H1 (cell line): ENCODE measurements at regions not wholly inside any gene's neighbourhood (a gene's known extent, or its start where the extent isn't known, plus 50 kb on each side); places are given as distances from the start of the nearest gene placed in this dataset.

Experiments
- CTCF ChIA-PET: fragments of 300-600 bp; sonication (Branson Sonifier 250); formaldehyde crosslinking; loops from one replicate; lab custom pipeline; 2021; ENCODE audit not compliant: partially characterized antibody; lab: Charles Lee
- POLR2A ChIA-PET: fragments of 300-600 bp; sonication (Branson Sonifier 250); formaldehyde crosslinking; loops from one replicate; lab custom pipeline; 2021; ENCODE audit warnings: inconsistent platforms; ENCODE audit not compliant: partially characterized antibody; lab: Charles Lee
- DNase-seq, 2 experiments: peaks; one replicate each; pipeline versions ENCODE4 v3.0.0 to v3.0.0-alpha.2; 2010 to 2022; ENCODE audit warnings: low spot score in 2 of 2, low read depth in 1 of 2, mixed read lengths in 1 of 2
- FAIRE-seq: peaks from 2 replicates; lab custom pipeline; 2011; peaks lifted over from hg19 to GRCh38; lab: Jason Lieb, UNC
- H2AFZ ChIP-seq: 2 replicates; pipeline ENCODE4 v1.8.1; 2012; ENCODE audit warnings: low read length, inconsistent platforms
- H2AK5ac ChIP-seq: 2 replicates; pipeline ENCODE4 v1.6.1; 2013; ENCODE audit warnings: low read depth, low read length
- H2BK120ac ChIP-seq: replicated peaks from 2 replicates; pipeline ENCODE3; 2013; ENCODE audit warnings: low read depth, low read length, inconsistent platforms
- H2BK12ac ChIP-seq: 2 replicates; pipeline ENCODE4 v1.6.1; 2013; ENCODE audit warnings: low read depth, low read length
- H2BK15ac ChIP-seq: 2 replicates; pipeline ENCODE4 v1.6.1; 2013; ENCODE audit warnings: low read length
- H2BK20ac ChIP-seq: 2 replicates; pipeline ENCODE4 v1.6.1; 2013; ENCODE audit warnings: low read length
- H2BK5ac ChIP-seq: 2 replicates; pipeline ENCODE4 v1.6.1; 2013; ENCODE audit warnings: low read depth, low read length
- H3K14ac ChIP-seq: 2 replicates; pipeline ENCODE4 v1.6.1; 2013; ENCODE audit warnings: inconsistent platforms; ENCODE audit not compliant: insufficient read length
- H3K18ac ChIP-seq: 2 replicates; pipeline ENCODE4 v1.6.1; 2013; ENCODE audit warnings: low read length; ENCODE audit errors: extremely low read depth
- H3K23ac ChIP-seq: 2 replicates; pipeline ENCODE4 v1.6.1; 2013; ENCODE audit warnings: inconsistent platforms; ENCODE audit not compliant: insufficient read length
- H3K23me2 ChIP-seq: 2 replicates; pipeline ENCODE4 v1.6.1; 2013; ENCODE audit warnings: low read depth, low read length
- H3K27ac ChIP-seq: 2 replicates; pipeline ENCODE4 v1.6.1; 2011; ENCODE audit warnings: low read depth, low read length, inconsistent platforms
- H3K27me3 ChIP-seq, 4 experiments: replicated peaks in 1 of 4; 1 replicate in 1 of 4; 2 replicates in 3 of 4; pipeline versions ENCODE4 v1.6.1 to v1.8.1; 2011 to 2013; ENCODE audit warnings: low read length in 3 of 4, mild to moderate bottlenecking in 3 of 4, inconsistent platforms in 2 of 4, mixed read lengths in 2 of 4, moderate library complexity in 1 of 4; ENCODE audit not compliant: control insufficient read depth in 3 of 4, insufficient read depth in 3 of 4; ENCODE audit errors: extremely low read depth in 1 of 4
- H3K36me3 ChIP-seq, 4 experiments: 2 replicates each; pipeline versions ENCODE4 v1.6.1 to v1.8.1; 2011 to 2013; ENCODE audit warnings: mild to moderate bottlenecking in 4 of 4, low read length in 3 of 4, moderate library complexity in 2 of 4, control low read depth in 1 of 4, inconsistent platforms in 1 of 4; ENCODE audit not compliant: insufficient read depth in 4 of 4, control insufficient read depth in 2 of 4
- H3K4ac ChIP-seq: replicated peaks from 2 replicates; pipeline ENCODE3; 2013; ENCODE audit warnings: low read length, low read depth, mixed read lengths, inconsistent platforms; ENCODE audit not compliant: insufficient read length
- H3K4me1 ChIP-seq, 4 experiments: replicated peaks in 1 of 4; 1 replicate in 1 of 4; 2 replicates in 3 of 4; pipeline versions ENCODE4 v1.6.1 to v1.8.1; 2011 to 2013; ENCODE audit warnings: low read length in 3 of 4, inconsistent platforms in 2 of 4, mixed read lengths in 1 of 4; ENCODE audit not compliant: insufficient read depth in 4 of 4, control insufficient read depth in 3 of 4
- H3K4me2 ChIP-seq, 2 experiments: 2 replicates each; pipeline versions ENCODE4 v1.6.1 to v1.8.1; 2011 to 2013; ENCODE audit warnings: low read depth in 2 of 2, low read length in 2 of 2, control low read depth in 1 of 2, inconsistent platforms in 1 of 2, mild to moderate bottlenecking in 1 of 2; ENCODE audit not compliant: insufficient read depth in 1 of 2
- H3K4me3 ChIP-seq, 4 experiments: fragments of 200-600, 300-600 bp in 1 of 4; sonication (generic), shearing (Covaris generic), sonication (Bioruptor Twin) in 1 of 4; 2 replicates each; pipeline versions ENCODE4 v1.5.1 to v1.8.1; 2011 to 2016; ENCODE audit warnings: low read length in 4 of 4, low read depth in 3 of 4, control low read depth in 2 of 4, inconsistent platforms in 2 of 4, mild to moderate bottlenecking in 2 of 4, mixed read lengths in 1 of 4, moderate library complexity in 1 of 4; ENCODE audit not compliant: insufficient read depth in 2 of 4; ENCODE audit errors: extremely low read depth in 1 of 4
- H3K56ac ChIP-seq: replicated peaks from 2 replicates; pipeline ENCODE3; 2013; ENCODE audit warnings: low read depth, mild to moderate bottlenecking, mixed read lengths, low read length, inconsistent platforms; ENCODE audit not compliant: insufficient read length
- H3K79me1 ChIP-seq: 2 replicates; pipeline ENCODE4 v1.6.1; 2013; ENCODE audit warnings: low read depth, low read length, control low read depth
- H3K79me2 ChIP-seq, 2 experiments: 2 replicates each; pipeline versions ENCODE4 v1.6.1 to v1.8.1; 2012 to 2013; ENCODE audit warnings: low read length in 2 of 2, mild to moderate bottlenecking in 2 of 2, inconsistent platforms in 1 of 2; ENCODE audit not compliant: insufficient read depth in 2 of 2, control insufficient read depth in 1 of 2
- H3K9ac ChIP-seq, 4 experiments: replicated peaks in 1 of 4; 1 replicate in 1 of 4; 2 replicates in 3 of 4; pipeline versions ENCODE4 v1.6.1 to v1.8.1; 2011 to 2013; ENCODE audit warnings: low read depth in 3 of 4, low read length in 3 of 4, control low read depth in 2 of 4, mild to moderate bottlenecking in 2 of 4, moderate library complexity in 2 of 4, inconsistent platforms in 1 of 4; ENCODE audit errors: extremely low read depth in 1 of 4
- H3K9me3 ChIP-seq, 2 experiments: 2 replicates each; pipeline versions ENCODE4 v1.6.1 to v1.8.1; 2012 to 2013; ENCODE audit warnings: mild to moderate bottlenecking in 2 of 2, moderate library complexity in 2 of 2, control low read depth in 1 of 2, inconsistent platforms in 1 of 2, low read depth in 1 of 2, low read length in 1 of 2, mixed read lengths in 1 of 2; ENCODE audit not compliant: insufficient read depth in 2 of 2
- H4K20me1 ChIP-seq, 2 experiments: replicated peaks in 1 of 2; 2 replicates each; pipeline versions ENCODE3 to v1.8.1; 2011 to 2013; ENCODE audit warnings: inconsistent platforms in 2 of 2, low read length in 2 of 2, mild to moderate bottlenecking in 1 of 2; ENCODE audit not compliant: insufficient read depth in 2 of 2, control insufficient read depth in 1 of 2
- H4K5ac ChIP-seq: 2 replicates; pipeline ENCODE4 v1.6.1; 2013; ENCODE audit warnings: low read length, low read depth, mixed read lengths, inconsistent platforms; ENCODE audit not compliant: insufficient read length
- H4K8ac ChIP-seq: 2 replicates; pipeline ENCODE4 v1.8.0; 2013; ENCODE audit warnings: mild to moderate bottlenecking, moderate library complexity, low read length, inconsistent platforms; ENCODE audit not compliant: insufficient read depth; ENCODE audit errors: extremely low read depth
- H4K91ac ChIP-seq: replicated peaks from 2 replicates; pipeline ENCODE3; 2013; ENCODE audit warnings: low read length, mixed read lengths, inconsistent platforms; ENCODE audit not compliant: insufficient read length
- BACH1 ChIP-seq: IDR thresholded peaks from 2 replicates; pipeline ENCODE4 v1.6.1; 2012; ENCODE audit warnings: low read length, improper control_type of control experiment
- BRCA1 ChIP-seq: IDR thresholded peaks from 2 replicates; pipeline ENCODE4 v1.6.1; 2012; ENCODE audit warnings: low read depth, low read length, improper control_type of control experiment
- CHD1 ChIP-seq: IDR thresholded peaks from 2 replicates; pipeline ENCODE4 v1.6.1; 2012; ENCODE audit warnings: low read depth, low read length, improper control_type of control experiment
- FOSL1 ChIP-seq: IDR thresholded peaks from 2 replicates; pipeline ENCODE4 v1.6.1; 2011; ENCODE audit warnings: mild to moderate bottlenecking, low read depth, low read length, moderate library complexity; ENCODE audit not compliant: insufficient read depth
- HDAC6 ChIP-seq: IDR thresholded peaks from one replicate; pipeline ENCODE4 v1.7.1; 2012; ENCODE audit warnings: low read depth, mild to moderate bottlenecking, inconsistent platforms, low read length, moderate library complexity
- JUN ChIP-seq: IDR thresholded peaks from 2 replicates; pipeline ENCODE4 v1.6.1; 2011; ENCODE audit warnings: low read depth, mild to moderate bottlenecking, improper control_type of control experiment, low read length
- POLR2A ChIP-seq, 2 experiments: IDR thresholded peaks; 1 replicate in 1 of 2; 2 replicates in 1 of 2; pipeline ENCODE4 v1.6.1; 2011; ENCODE audit warnings: low read depth in 2 of 2, low read length in 2 of 2, mild to moderate bottlenecking in 2 of 2; ENCODE audit errors: control extremely low read depth in 1 of 2
- RFX5 ChIP-seq: IDR thresholded peaks from 2 replicates; pipeline ENCODE4 v1.6.1; 2011; ENCODE audit warnings: low read depth, low read length, improper control_type of control experiment, borderline replicate concordance
- SAP30 ChIP-seq: fragments of 300-600 bp; sonication (generic); IDR thresholded peaks from 2 replicates; pipeline ENCODE4 v1.7.1; 2012; ENCODE audit warnings: low read length, moderate library complexity, mild to moderate bottlenecking, inconsistent platforms; ENCODE audit not compliant: insufficient read depth, insufficient replicate concordance
- SP4 ChIP-seq: IDR thresholded peaks from 2 replicates; pipeline ENCODE4 v1.6.1; 2012; ENCODE audit warnings: low read length, inconsistent platforms
- SRF ChIP-seq: IDR thresholded peaks from 2 replicates; pipeline ENCODE4 v1.6.1; 2011; ENCODE audit warnings: mild to moderate bottlenecking, low read depth, low read length, moderate library complexity
- SUZ12 ChIP-seq: fragments of 200-600 bp; sonication (generic); IDR thresholded peaks from 2 replicates; pipeline ENCODE4 v1.6.1; 2012; ENCODE audit warnings: mild to moderate bottlenecking, inconsistent platforms, low read length, moderate library complexity, mixed read lengths
- WGBS, 2 experiments: shearing (Covaris generic) in 1 of 2; methylation state at CpG; one replicate each; pipeline versions ENCODE4 v1.1.6 to v1.1.7; 2013 to 2015; ENCODE audit warnings: low lambda C conversion rate in 2 of 2, mixed read lengths in 2 of 2, inconsistent platforms in 1 of 2, low coverage in 1 of 2, missing lambda C conversion rate in 1 of 2; ENCODE audit not compliant: insufficient replicate concordance in 2 of 2, insufficient coverage in 1 of 2, insufficient read length in 1 of 2; ENCODE audit errors: extremely low coverage in 1 of 2, missing lambda C conversion rate in 1 of 2; 5-methylcytosine and 5-hydroxymethylcytosine counted together
- TF ChIP-seq, protein P1 (sequence below): IDR thresholded peaks from 2 replicates; pipeline ENCODE4 v1.6.1; 2012; ENCODE audit warnings: inconsistent platforms

DNA sequence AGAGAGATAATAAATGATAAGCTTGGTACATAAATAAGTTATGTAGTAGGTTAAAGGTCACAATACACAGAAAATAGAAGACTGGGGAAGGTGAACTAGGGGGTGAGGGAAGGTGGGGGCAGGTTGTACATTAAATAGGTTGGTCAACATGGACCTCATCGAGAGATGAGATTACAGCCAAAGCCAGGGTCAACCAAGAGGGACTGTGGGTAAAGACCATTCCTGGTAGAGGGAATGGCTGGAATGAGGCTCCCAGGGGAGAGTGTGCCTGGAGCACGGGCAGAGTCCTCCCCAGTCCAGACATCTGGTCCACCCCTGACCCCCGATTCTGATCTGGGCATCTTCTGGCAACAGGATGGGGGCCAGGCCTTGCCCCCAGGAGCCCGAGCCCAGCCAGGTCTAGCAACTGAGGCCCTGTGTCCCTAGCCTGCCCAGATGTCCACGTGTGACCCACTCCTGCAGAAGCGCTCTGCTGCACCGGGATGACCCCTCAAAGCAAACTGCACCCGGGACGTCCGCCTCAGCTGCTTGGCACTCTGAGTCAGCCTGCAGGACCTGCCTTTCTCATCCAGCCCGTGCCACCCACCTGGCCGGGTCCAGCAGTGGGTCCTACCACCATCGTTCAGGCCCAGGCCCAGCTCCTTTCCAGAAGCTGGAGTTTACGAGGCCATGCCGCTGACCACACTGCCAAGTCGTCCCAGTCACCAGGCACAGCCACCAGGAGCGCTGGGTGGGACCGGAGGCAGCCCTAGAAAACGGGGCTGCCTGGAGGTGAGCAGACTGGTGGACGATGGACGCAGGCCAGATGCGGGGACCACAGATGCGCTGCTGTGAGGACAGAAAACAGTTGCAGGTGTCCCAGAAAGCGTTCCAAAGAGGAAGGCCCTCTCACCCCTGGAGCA is 56.2 kb upstream of the ID2 start:
- FAIRE-seq = no peak
- CTCF ChIA-PET = interaction anchor here (0.8 to 1.9 kb wide), 4 partner anchors 7 to 38 kb away, joined by 3 to 7 read pairs (median 4); no protein-coding TSS in a partner anchor
- 92% methylated on average over 22 of the region's 24 CpGs; no CpG with 5 or more reads in 1 of the 2 experiments for WGBS, 2 experiments

More for the DNA sequence above, 56.2 kb upstream of the ID2 start:
- Histone ChIP-seq H4K8ac (peak overlapping the region; percentile 80), H3K23me2 (peaks cover 3% of the 10 kb centered on the region; the same call in 1 of the 2 replicates), H3K14ac (no peak overlapping the region), H3K27me3 (no peaks in the 10 kb centered on the region; a peak in 1 of 7 replicates), H3K9me3 (no peaks in the 10 kb centered on the region), H2BK12ac (no peak overlapping the region), H2BK120ac (no peak overlapping the region), H3K4ac (no peak overlapping the region), H3K56ac (no peak overlapping the region), H4K91ac (no peak overlapping the region), H3K4me1 (peaks cover 0 to 4% (median 3%) of the 10 kb centered on the region in 4 experiments; a peak in 3 of 7 replicates), H3K27ac (no peak overlapping the region), H4K5ac (no peak overlapping the region), H3K4me2 (no peak overlapping the region), H2BK15ac (0 out of 2 replicates have a peak overlapping the region, but pooled peaks have one; percentile 18), H2AK5ac (no peak overlapping the region), H3K23ac (no peak overlapping the region), H3K79me1 (no peaks in the 10 kb centered on the region), H2BK20ac (no peak overlapping the region), H3K9ac (no peak overlapping the region), H3K36me3 (no peaks in the 10 kb centered on the region), H4K20me1 (peaks cover 0 to 3% of the 10 kb centered on the region in 2 experiments), H2BK5ac (no peak overlapping the region), H3K4me3 (no peak overlapping the region), H3K79me2 (no peaks in the 10 kb centered on the region), H3K18ac (no peak overlapping the region), H2AFZ (no peak overlapping the region)
- POLR2A ChIA-PET = no interaction called here
- no peak for DNase-seq
- TF ChIP-seq SAP30 = no peak
- no peak for TF ChIP-seq SP4
- no peak for TF ChIP-seq BRCA1
- TF ChIP-seq POLR2A (IDR thresholded peaks at IDR 0.05; ENCODE audit: control extremely low read depth in 1 of 2, low read depth in 2 of 2, low read length in 2 of 2) = no peak
- TF ChIP-seq, protein P1, sequence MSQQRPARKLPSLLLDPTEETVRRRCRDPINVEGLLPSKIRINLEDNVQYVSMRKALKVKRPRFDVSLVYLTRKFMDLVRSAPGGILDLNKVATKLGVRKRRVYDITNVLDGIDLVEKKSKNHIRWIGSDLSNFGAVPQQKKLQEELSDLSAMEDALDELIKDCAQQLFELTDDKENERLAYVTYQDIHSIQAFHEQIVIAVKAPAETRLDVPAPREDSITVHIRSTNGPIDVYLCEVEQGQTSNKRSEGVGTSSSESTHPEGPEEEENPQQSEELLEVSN = no peak
- no peak for TF ChIP-seq SUZ12
- no peak for TF ChIP-seq FOSL1
- no peak for TF ChIP-seq BACH1
- TF ChIP-seq JUN = no peak
- no peak for TF ChIP-seq CHD1
- no peak for TF ChIP-seq SRF
- no peak for TF ChIP-seq RFX5
- no peak for TF ChIP-seq HDAC6
